Effector CD8-positive, alpha-beta T cell (primary cell): ENCODE measurements at regions not wholly inside any gene's neighbourhood (a gene's known extent, or its start where the extent isn't known, plus 50 kb on each side); places are given as distances from the start of the nearest gene placed in this dataset.

ENCODE experiments used
- DNase-seq: peaks from one replicate; lab custom pipeline; 2025; lab: John Stamatoyannopoulos, UW

GRCh38 chr1:30034627-30035521, 688.5 kb downstream of the MATN1 start:
- DNase-seq, result no peak

GRCh38 chr1:30034105-30034626, 689.2 kb downstream of the MATN1 start:
- no peak for DNase-seq

- no peak for DNase-seq
These were observed 689.9 kb downstream of the MATN1 start for GRCh38 chr1:30033256-30034104.

GRCh38 chr1:30032302-30032701, 691.1 kb downstream of the MATN1 start:
- no peak for DNase-seq

- DNase-seq, result no peak
These were observed 693.7 kb downstream of the MATN1 start for GRCh38 chr1:30029677-30030076.

GRCh38 chr1:30028939-30029338, 694.4 kb downstream of the MATN1 start:
- no peak for DNase-seq

GRCh38 chr1:30028283-30028682, 695.1 kb downstream of the MATN1 start:
- DNase-seq, result no peak

- DNase-seq, result no peak
These were observed 696.1 kb downstream of the MATN1 start for GRCh38 chr1:30027247-30027646.

GRCh38 chr1:30024411-30025195, 698.8 kb downstream of the MATN1 start:
- DNase-seq, result no peak

GRCh38 chr1:30023339-30024022, 699.9 kb downstream of the MATN1 start:
- DNase-seq, result no peak

- DNase-seq, result no peak
These were observed 709.4 kb downstream of the MATN1 start for GRCh38 chr1:30014031-30014430.

GRCh38 chr1:30012455-30013440, 710.6 kb downstream of the MATN1 start:
- no peak for DNase-seq

- no peak for DNase-seq
These were observed 711.4 kb downstream of the MATN1 start for GRCh38 chr1:30011970-30012369.

GRCh38 chr1:30010506-30011106, 712.8 kb downstream of the MATN1 start:
- no peak for DNase-seq

- no peak for DNase-seq
These were observed 713.7 kb downstream of the MATN1 start for GRCh38 chr1:30009720-30010119.

- no peak for DNase-seq
These were observed 714.3 kb downstream of the MATN1 start for GRCh38 chr1:30008998-30009657.

- no peak for DNase-seq
These were observed 714.9 kb downstream of the MATN1 start for GRCh38 chr1:30008372-30008997.

- no peak for DNase-seq
These were observed 717.3 kb downstream of the MATN1 start for GRCh38 chr1:30005972-30006619.
